CD4-positive, alpha-beta T cell (primary cell): ENCODE measurements at regions not wholly inside any gene's neighbourhood (a gene's known extent, or its start where the extent isn't known, plus 50 kb on each side); places are given as distances from the start of the nearest gene placed in this dataset.

Experiments used
- ATAC-seq: fragments of 200-7000 bp; cut with Tn5 transposase; one replicate; pipeline ENCODE4 v1.10.0; 2022; ENCODE audit warnings: mild to moderate bottlenecking; ENCODE audit not compliant: poor library complexity
- CTCF ChIA-PET: fragments of 350-600 bp; sonication (Branson Sonifier 250); formaldehyde crosslinking; loops from one replicate; lab custom pipeline; 2021; ENCODE audit warnings: antibody characterized with exemption, inconsistent platforms; lab: Charles Lee
- POLR2A ChIA-PET: fragments of 350-600 bp; sonication (Branson Sonifier 250); formaldehyde crosslinking; loops from one replicate; lab custom pipeline; 2021; ENCODE audit warnings: antibody characterized with exemption, inconsistent platforms; lab: Charles Lee
- DNase-seq, 14 experiments: peaks; one replicate each; pipeline ENCODE4 v3.0.0-alpha.2; 2013 to 2020; ENCODE audit warnings: mixed read lengths in 2 of 14
- H3K27ac ChIP-seq, 2 donors: one replicate each; pipeline versions ENCODE4 v1.5.1 to v1.7.0; 2013; ENCODE audit warnings: low read length in 2 of 2, low read depth in 1 of 2, mild to moderate bottlenecking in 1 of 2
- H3K27me3 ChIP-seq, 2 experiments: 1 replicate in 1 of 2; 2 replicates in 1 of 2; pipeline versions ENCODE4 v1.6.1 to v1.7.0; 2013; ENCODE audit warnings: low read length in 2 of 2, control low read depth in 1 of 2, mild to moderate bottlenecking in 1 of 2, moderate library complexity in 1 of 2; ENCODE audit not compliant: insufficient read depth in 2 of 2, control insufficient read depth in 1 of 2
- H3K36me3 ChIP-seq: one replicate; pipeline ENCODE4 v1.6.1; 2013; ENCODE audit warnings: low read length, control low read depth; ENCODE audit not compliant: insufficient read depth
- H3K4me1 ChIP-seq: one replicate; pipeline ENCODE4 v1.6.1; 2013; ENCODE audit warnings: low read length, control low read depth; ENCODE audit not compliant: insufficient read depth
- H3K4me3 ChIP-seq: one replicate; pipeline ENCODE4 v1.5.1; 2013; ENCODE audit warnings: mild to moderate bottlenecking, low read length, moderate library complexity
- H3K9me3 ChIP-seq, 2 experiments: 1 replicate in 1 of 2; 2 replicates in 1 of 2; pipeline versions ENCODE4 v1.6.1 to v1.7.0; 2013; ENCODE audit warnings: low read length in 2 of 2, mild to moderate bottlenecking in 2 of 2, control low read depth in 1 of 2, moderate library complexity in 1 of 2; ENCODE audit not compliant: control insufficient read depth in 1 of 2, insufficient read depth in 1 of 2
- H3K27ac Mint-ChIP-seq: one replicate; pipeline ENCODE4 v1.8.0; 2020; ENCODE audit warnings: mixed read lengths
- H3K27me3 Mint-ChIP-seq: one replicate; pipeline ENCODE4 v1.8.0; 2021; ENCODE audit warnings: mixed read lengths
- H3K36me3 Mint-ChIP-seq: one replicate; pipeline ENCODE4 v1.8.0; 2021; ENCODE audit warnings: low read depth, mixed read lengths
- H3K4me1 Mint-ChIP-seq: one replicate; pipeline ENCODE4 v1.8.0; 2021; ENCODE audit warnings: low read depth, mixed read lengths
- H3K4me3 Mint-ChIP-seq: one replicate; pipeline ENCODE4 v1.8.0; 2020; ENCODE audit warnings: mild to moderate bottlenecking, mixed read lengths
- H3K9me3 Mint-ChIP-seq: one replicate; pipeline ENCODE4 v1.8.0; 2020; ENCODE audit warnings: mixed read lengths
- intact Hi-C, 2 experiments: fragments of 100-400 bp; cut with DNase I in 1 of 2; cut with micrococcal nuclease in 1 of 2; formaldehyde crosslinking; loops; one replicate each; pipeline versions ENCODE4 v1.15.1 to v1.9.0; 2023 to 2025; cut with DNase I, micrococcal nuclease
- TF ChIP-seq, protein P1 (sequence below): fragments of 200-600 bp; IDR thresholded peaks from one replicate; pipeline ENCODE4 v1.8.0; 2022; ENCODE audit warnings: antibody characterized with exemption, mild to moderate bottlenecking

DNA sequence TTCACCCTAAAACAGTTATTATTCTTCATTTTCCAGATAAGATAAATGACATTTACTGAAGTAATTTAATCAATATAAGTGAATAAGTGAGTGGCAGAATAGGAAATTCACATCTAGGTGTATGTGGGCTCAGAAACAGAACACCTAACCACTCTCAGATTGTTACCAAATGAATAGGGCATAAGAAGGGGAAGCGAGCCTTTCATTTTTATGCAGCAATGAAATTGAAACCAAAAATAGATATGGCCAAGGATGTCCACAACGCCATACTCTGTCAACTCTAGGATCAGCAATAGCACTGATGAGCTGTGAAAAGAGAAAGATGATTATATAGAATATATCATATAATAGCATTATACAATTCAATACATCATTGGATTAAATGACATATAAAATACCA lies 398.1 kb upstream of the API5 start:
- peaks cover 0 to 4% of the 10 kb centered on the region in 2 experiments for H3K9me3 ChIP-seq
- no peaks in the 10 kb centered on the region for H3K36me3 ChIP-seq
- intact Hi-C loops: no loop called here
- DNase-seq: no peak
- no peaks in the 10 kb centered on the region for H3K27me3 ChIP-seq
- CTCF ChIA-PET: no interaction called here
- ATAC-seq: no peak
- no peaks in the 10 kb centered on the region for H3K36me3 Mint-ChIP-seq
- H3K27me3 Mint-ChIP-seq: no peaks in the 10 kb centered on the region
- H3K27ac ChIP-seq: no peak overlapping the region
- H3K4me3 ChIP-seq: no peak overlapping the region
- no peak overlapping the region for H3K4me3 Mint-ChIP-seq
- H3K4me1 ChIP-seq: no peaks in the 10 kb centered on the region
- H3K4me1 Mint-ChIP-seq: no peaks in the 10 kb centered on the region
- H3K9me3 Mint-ChIP-seq: peaks cover 22% of the 10 kb centered on the region
- POLR2A ChIA-PET: no interaction called here
- no peak overlapping the region for H3K27ac Mint-ChIP-seq
- TF ChIP-seq, protein P1, sequence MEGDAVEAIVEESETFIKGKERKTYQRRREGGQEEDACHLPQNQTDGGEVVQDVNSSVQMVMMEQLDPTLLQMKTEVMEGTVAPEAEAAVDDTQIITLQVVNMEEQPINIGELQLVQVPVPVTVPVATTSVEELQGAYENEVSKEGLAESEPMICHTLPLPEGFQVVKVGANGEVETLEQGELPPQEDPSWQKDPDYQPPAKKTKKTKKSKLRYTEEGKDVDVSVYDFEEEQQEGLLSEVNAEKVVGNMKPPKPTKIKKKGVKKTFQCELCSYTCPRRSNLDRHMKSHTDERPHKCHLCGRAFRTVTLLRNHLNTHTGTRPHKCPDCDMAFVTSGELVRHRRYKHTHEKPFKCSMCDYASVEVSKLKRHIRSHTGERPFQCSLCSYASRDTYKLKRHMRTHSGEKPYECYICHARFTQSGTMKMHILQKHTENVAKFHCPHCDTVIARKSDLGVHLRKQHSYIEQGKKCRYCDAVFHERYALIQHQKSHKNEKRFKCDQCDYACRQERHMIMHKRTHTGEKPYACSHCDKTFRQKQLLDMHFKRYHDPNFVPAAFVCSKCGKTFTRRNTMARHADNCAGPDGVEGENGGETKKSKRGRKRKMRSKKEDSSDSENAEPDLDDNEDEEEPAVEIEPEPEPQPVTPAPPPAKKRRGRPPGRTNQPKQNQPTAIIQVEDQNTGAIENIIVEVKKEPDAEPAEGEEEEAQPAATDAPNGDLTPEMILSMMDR: no peak

GRCh38 chr11:42923651-42924050 lies 388.1 kb upstream of the API5 start:
- TF ChIP-seq, protein P1: no peak
- intact Hi-C loops: no loop called here
- ChIA-PET CTCF (no interaction called here), POLR2A (no interaction called here)
- H3K27me3 ChIP-seq: no peaks in the 10 kb centered on the region
- H3K4me3 ChIP-seq: no peak overlapping the region
- H3K27me3 Mint-ChIP-seq: no peaks in the 10 kb centered on the region
- no peaks in the 10 kb centered on the region for H3K36me3 Mint-ChIP-seq
- no peak overlapping the region for H3K27ac Mint-ChIP-seq
- H3K27ac ChIP-seq: no peak overlapping the region
- H3K4me3 Mint-ChIP-seq: no peak overlapping the region
- H3K4me1 ChIP-seq: no peaks in the 10 kb centered on the region
- H3K9me3 ChIP-seq: peaks cover 0 to 4% of the 10 kb centered on the region in 2 experiments
- ATAC-seq (no peak), DNase-seq (no peak)
- H3K9me3 Mint-ChIP-seq: peaks cover 6% of the 10 kb centered on the region
- H3K36me3 ChIP-seq: no peaks in the 10 kb centered on the region
- no peaks in the 10 kb centered on the region for H3K4me1 Mint-ChIP-seq

- Mint-ChIP-seq H3K9me3 (peaks cover 9% of the 10 kb centered on the region), H3K4me1 (no peaks in the 10 kb centered on the region), H3K4me3 (no peak overlapping the region), H3K36me3 (no peaks in the 10 kb centered on the region), H3K27me3 (no peaks in the 10 kb centered on the region), H3K27ac (no peak overlapping the region)
- H3K4me3 ChIP-seq: no peak overlapping the region
- no peaks in the 10 kb centered on the region for H3K4me1 ChIP-seq
- ATAC-seq (no peak), DNase-seq (no peak)
- H3K9me3 ChIP-seq: peaks cover 0 to 4% of the 10 kb centered on the region in 2 experiments
- intact Hi-C loops: no loop called here
- no peaks in the 10 kb centered on the region for H3K27me3 ChIP-seq
- H3K36me3 ChIP-seq: no peaks in the 10 kb centered on the region
- no peak overlapping the region for H3K27ac ChIP-seq
- ChIA-PET POLR2A (no interaction called here), CTCF (no interaction called here)
- TF ChIP-seq, protein P1: no peak
These were observed 385.9 kb upstream of the API5 start for GRCh38 chr11:42925916-42926315.
